NCI-H748 (cell line): ENCODE measurements at regions not wholly inside any gene's neighbourhood (a gene's known extent, or its start where the extent isn't known, plus 50 kb on each side); places are given as distances from the start of the nearest gene placed in this dataset.
A peak's percentile ranks its signal among the peaks of the same experiment; 100 is the strongest.
"Not testable (repeated sequence)": the region's sequence is repeated elsewhere in the genome, so short reads cannot be mapped to it uniquely, and the experiment has no call there.

Source experiments
- DNase-seq: peaks from one replicate; lab custom pipeline; 2025; ENCODE audit not compliant: unreplicated experiment; lab: John Stamatoyannopoulos, UW

- DNase-seq: peak; percentile 53
Observed at GRCh38 chr5:25029004-25029403, 384.2 kb upstream of the CDH10 start.

- DNase-seq: no peak
Observed at GRCh38 chr5:25027526-25027925, 382.7 kb upstream of the CDH10 start.

- DNase-seq: no peak
Observed at GRCh38 chr5:25027061-25027460, 382.3 kb upstream of the CDH10 start.

DNA sequence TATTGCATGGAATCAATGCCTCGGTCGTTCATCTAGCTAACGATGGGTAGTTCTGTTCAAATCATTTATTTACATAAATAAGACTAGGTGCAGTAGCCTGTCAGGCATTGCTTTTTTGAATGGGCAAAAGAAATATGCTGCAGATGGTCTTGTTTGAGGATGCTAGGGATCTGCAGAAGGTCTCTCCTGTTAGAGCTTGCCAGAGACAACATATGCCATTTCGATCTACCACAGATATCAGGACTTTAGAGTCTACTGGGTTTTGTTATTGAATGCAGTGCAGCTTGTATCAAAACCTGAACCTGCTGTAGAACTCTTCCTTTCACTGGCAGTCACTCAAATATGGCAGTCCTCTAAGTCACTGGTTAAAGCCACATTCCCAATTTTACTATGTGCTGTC, 381.1 kb upstream of the CDH10 start:
- DNase-seq: no peak

- no peak for DNase-seq
Observed at GRCh38 chr5:25020454-25020853, 375.7 kb upstream of the CDH10 start.

DNA sequence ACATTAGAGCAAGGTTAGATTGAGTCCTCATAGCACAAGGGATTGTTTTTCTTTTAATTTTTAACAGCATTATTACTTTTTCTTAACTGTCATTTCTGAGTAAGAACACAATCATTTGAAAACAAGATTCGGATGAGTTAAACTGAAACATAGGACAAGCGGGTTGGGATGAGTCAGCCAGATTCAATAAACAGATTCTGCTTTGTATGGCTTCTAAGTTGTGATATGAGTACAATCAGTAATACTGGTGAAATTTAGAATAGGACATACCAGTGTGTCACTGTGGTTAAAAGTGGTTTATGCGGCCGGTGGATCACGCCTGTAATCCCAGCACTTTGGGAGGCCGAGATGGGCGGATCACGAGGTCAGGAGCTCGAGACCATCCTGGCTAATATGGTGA, 364.3 kb upstream of the CDH10 start:
- DNase-seq: no peak

DNA sequence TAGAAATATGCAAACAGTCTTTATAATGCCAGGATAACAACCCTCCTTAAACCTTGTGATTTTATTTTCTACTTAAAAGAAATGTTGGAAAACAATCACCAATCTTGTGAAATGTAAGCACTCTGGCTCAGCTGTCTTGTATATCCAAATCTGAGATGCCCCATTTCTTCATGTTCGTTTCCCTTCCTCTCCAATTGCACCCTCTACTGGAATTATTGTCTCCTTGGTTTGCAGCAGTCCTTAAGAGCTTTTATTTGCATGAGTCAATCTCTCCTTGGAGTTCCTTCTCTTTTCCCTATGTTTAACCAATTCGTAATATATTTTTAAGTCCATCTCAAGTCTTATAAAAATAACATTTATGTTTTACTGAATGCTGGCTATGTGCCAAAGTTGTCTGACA, 362.0 kb upstream of the CDH10 start:
- DNase-seq: peak; percentile 76

DNA sequence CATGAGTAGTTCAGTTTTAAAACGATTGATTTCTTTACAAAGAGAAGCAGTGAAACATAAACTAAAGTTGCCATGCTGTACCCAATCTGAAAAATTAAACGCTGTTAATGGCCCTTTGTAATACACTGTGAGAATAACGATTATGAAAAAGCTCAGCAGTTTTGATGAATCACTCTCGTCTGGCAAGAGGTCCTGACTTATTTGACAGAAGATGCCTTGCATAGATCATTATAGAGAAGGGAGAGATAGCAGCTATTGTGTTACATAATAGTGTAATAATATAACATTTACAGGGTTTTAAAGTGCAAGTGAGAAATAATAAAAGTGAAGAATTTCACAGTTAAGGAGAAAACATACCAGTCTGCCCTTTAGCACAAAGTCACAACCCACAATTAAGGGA, 361.5 kb upstream of the CDH10 start:
- peak; percentile 58 for DNase-seq

DNA sequence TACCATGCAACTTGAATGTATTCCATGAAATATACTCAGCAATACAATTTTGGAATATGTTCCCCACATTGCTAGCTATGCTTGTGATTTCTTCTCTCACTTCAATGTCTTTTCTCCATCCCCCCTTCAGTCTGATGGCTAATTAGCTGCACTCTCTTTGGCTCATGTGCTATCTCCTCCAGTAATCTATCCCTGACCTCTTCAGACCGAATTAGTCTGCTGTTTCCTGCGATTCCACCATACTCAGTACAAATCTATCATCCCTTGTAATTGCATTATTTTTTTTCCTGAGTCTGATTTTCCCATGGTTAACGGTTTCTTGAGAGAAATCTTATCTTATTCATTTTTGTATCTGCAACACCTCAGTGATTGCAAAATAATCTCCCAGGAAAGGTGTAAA, 360.7 kb upstream of the CDH10 start:
- peak; percentile 39 for DNase-seq

GRCh38 chr5:25002371-25002770, 357.6 kb upstream of the CDH10 start:
- DNase-seq: no peak

- no peak for DNase-seq
Observed at GRCh38 chr5:24999732-25000131, 355.0 kb upstream of the CDH10 start.

- DNase-seq: no peak
Observed at GRCh38 chr5:24998641-24999040, 353.9 kb upstream of the CDH10 start.

DNA sequence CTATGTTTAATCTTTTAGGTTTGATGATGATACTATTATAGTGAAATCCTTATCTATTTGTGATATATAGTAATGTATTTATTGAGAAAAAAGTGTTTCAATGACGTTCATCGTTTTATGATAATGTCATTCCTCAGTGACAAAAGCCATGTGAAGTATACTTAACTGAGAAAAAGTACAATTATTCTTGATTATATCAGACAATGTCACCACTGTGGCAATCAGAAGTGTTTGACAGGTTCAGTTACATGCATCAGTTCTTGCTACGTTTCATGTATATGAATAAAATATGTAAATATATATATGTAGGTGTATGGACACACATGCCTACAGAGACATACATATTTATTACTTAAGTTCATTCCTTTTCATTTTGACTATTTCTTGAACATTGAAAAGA, 341.5 kb upstream of the CDH10 start:
- DNase-seq: no peak

DNA sequence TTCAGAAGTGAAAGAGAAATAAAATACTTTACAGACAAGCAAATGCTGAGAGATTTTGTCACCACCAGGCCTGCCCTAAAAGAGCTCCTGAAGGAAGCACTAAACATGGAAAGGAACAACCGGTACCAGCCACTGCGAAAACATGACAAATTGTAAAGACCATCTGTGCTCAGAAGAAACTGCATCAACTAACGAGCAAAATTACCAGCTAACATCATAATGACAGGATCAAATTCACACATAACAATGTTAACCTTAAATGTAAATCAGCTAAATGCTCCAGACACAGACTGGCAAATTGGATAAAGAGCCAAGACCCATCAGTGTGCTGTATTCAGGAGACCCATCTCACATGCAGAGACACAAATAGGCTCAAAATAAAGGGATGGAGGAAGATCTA, 333.8 kb upstream of the CDH10 start:
- not testable (repeated sequence) for DNase-seq

- no peak for DNase-seq
Observed at GRCh38 chr5:24963611-24964010, 318.8 kb upstream of the CDH10 start.

GRCh38 chr5:24923400-24923799, 278.6 kb upstream of the CDH10 start:
- DNase-seq: no peak

DNA sequence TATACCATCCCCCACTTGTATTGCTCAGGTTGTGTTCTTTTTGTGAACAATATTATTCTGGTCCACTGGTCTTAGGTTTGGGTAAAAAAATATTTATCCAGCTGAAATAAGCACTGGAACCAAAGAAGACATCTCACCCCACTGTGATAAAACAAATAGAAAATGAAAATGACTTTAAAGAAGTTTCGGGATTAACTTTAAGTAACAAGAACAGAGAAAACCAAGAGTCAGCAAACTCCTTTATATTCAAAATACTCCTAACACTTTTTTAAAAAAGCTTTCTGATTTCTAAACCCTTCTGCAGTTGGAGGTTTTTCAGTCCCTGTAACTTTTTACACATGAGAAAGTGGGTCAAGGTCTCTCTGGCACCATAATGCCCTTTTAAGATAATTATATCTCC, 273.9 kb upstream of the CDH10 start:
- DNase-seq: no peak

GRCh38 chr5:24916863-24917262, 272.1 kb upstream of the CDH10 start:
- no peak for DNase-seq

DNA sequence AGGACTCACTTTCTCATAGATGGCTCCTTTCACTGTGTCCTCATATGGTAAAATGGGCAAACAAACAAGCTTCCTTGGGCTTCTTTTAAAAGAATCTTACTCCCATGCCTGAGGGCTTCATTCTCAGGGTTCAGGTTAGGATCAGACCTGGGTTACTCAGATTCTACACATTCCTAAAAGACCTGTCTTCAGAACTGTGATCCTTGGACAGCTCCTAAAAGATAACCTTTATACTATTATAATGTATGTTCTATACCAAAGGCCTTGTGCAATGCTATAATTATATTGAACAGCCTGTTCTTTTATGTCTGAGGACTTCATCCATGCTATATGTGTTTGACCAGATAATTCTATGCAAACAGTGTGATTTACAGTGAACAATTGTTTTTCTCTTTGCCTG, 264.4 kb upstream of the CDH10 start:
- peak; percentile 86 for DNase-seq

- DNase-seq: no peak
Observed at GRCh38 chr5:24906689-24907088, 261.9 kb upstream of the CDH10 start.

- no peak for DNase-seq
Observed at GRCh38 chr5:24904981-24905517, 260.3 kb upstream of the CDH10 start.

DNA sequence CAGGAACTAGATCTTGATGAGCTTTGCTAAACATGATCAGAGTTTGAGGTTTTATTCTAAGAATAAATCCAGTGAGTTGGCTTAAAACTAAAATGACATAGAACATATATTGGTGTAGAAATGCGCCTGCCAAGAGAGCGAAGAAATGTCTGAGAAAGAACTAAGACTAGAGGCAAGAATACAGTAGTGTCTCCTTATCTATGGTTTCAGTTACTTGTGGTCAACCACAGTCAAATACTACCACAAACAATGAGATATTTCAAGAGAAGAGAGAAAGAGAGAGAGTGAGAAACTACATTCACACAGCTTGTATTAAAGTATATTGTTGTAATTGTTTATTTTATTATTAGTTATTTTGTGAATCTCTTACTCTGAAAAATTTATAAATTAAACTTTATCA, 254.4 kb upstream of the CDH10 start:
- DNase-seq: no peak

DNA sequence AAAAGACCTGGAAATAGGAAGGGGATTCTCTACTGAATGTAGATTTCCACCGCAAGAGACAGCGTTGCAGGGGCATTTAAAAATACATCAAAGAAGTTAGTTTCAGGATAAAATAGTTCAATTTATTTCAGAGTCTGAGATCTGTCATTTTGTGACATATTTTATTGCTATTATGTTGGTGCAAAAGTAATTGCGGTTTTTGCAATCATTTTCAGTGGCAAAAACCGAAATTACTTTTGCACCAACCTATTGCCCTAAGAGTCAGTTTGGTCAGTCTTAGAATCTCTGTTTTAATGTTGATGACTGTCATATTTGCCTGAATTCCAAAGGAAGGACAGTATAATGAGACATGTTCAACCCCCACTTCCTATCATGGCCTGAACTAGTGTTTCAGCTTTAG, 219.5 kb upstream of the CDH10 start:
- DNase-seq: no peak

DNA sequence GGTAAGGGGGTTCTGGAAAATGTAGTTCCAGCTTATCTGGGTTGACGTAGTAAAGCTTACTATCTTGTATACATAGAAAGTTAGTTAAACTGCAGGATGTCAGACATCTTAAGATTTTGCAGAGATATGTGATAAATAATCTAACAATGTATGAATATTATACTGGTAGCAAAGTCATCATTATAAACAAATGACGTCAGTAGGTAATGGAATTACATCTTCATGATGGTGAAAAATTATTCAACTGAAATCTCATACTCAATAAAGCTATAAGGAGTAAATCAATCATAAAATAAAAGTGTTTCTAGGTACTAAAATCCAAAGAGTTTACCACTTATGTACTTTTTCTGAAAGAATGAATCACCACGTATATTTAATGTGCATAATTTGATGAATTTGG, 217.3 kb upstream of the CDH10 start:
- no peak for DNase-seq
